Stimulated activated naive B cell treated with anti-CD40 and anti-IgM and Interleukin-4, amounts not matched to agents 10 μg/mL and 1 μg/mL and 100 μg/mL, for 72 hours (primary cell): ENCODE measurements at regions not wholly inside any gene's neighbourhood (a gene's known extent, or its start where the extent isn't known, plus 50 kb on each side); places are given as distances from the start of the nearest gene placed in this dataset.

Experiments used
- ATAC-seq, 2 donors: fragments of 150-1000 bp; cut with Tn5 transposase; replicated peaks; 2 replicates each; pipeline ENCODE4 v1.10.0; 2021; ENCODE audit warnings: moderate library complexity in 1 of 2
- DNase-seq: peaks from one replicate; pipeline ENCODE4 v3.0.0; 2021
- H3K27ac Mint-ChIP-seq: one replicate; pipeline ENCODE4 v1.8.0; 2022; ENCODE audit warnings: mild to moderate bottlenecking, mixed read lengths
- H3K27me3 Mint-ChIP-seq, 2 donors: one replicate each; pipeline ENCODE4 v1.8.0; 2022; ENCODE audit warnings: mixed read lengths in 2 of 2
- H3K36me3 Mint-ChIP-seq, 2 donors: one replicate each; pipeline ENCODE4 v1.8.0; 2022; ENCODE audit warnings: mixed read lengths in 2 of 2, mild to moderate bottlenecking in 1 of 2
- H3K4me1 Mint-ChIP-seq, 2 donors: one replicate each; pipeline ENCODE4 v1.8.0; 2022; ENCODE audit warnings: mixed read lengths in 2 of 2, mild to moderate bottlenecking in 1 of 2
- H3K4me3 Mint-ChIP-seq, 2 donors: one replicate each; pipeline ENCODE4 v1.8.0; 2022; ENCODE audit warnings: mild to moderate bottlenecking in 2 of 2, mixed read lengths in 2 of 2, moderate library complexity in 1 of 2
- H3K9me3 Mint-ChIP-seq, 2 donors: one replicate each; pipeline ENCODE4 v1.8.0; 2022; ENCODE audit warnings: mixed read lengths in 2 of 2, mild to moderate bottlenecking in 1 of 2

GRCh38 chr12:102622618-102623017 lies 142.3 kb upstream of the IGF1 start:
- Mint-ChIP-seq H3K36me3 (no peaks in the 10 kb centered on the region), H3K27ac (no peak overlapping the region), H3K27me3 (peaks cover 0 to 10% of the 10 kb centered on the region in 2 donors), H3K4me3 (no peak overlapping the region), H3K4me1 (no peaks in the 10 kb centered on the region), H3K9me3 (peaks cover 5 to 8% of the 10 kb centered on the region in 2 donors)
- ATAC-seq, result no peak
- no peak for DNase-seq

- Mint-ChIP-seq H3K36me3 (no peaks in the 10 kb centered on the region), H3K9me3 (no peaks in the 10 kb centered on the region), H3K4me1 (no peaks in the 10 kb centered on the region), H3K27ac (no peak overlapping the region), H3K27me3 (peaks cover 0 to 6% of the 10 kb centered on the region in 2 donors), H3K4me3 (no peak overlapping the region)
- ATAC-seq, result no peak
- DNase-seq, result no peak
Measured at GRCh38 chr12:102618197-102618877, 138.0 kb upstream of the IGF1 start.

GRCh38 chr12:102616692-102617091 lies 136.3 kb upstream of the IGF1 start:
- no peaks in the 10 kb centered on the region for H3K9me3 Mint-ChIP-seq
- H3K4me3 Mint-ChIP-seq, result no peak overlapping the region
- DNase-seq (no peak), ATAC-seq (no peak)
- no peaks in the 10 kb centered on the region for H3K36me3 Mint-ChIP-seq
- H3K4me1 Mint-ChIP-seq, result no peaks in the 10 kb centered on the region
- no peaks in the 10 kb centered on the region for H3K27me3 Mint-ChIP-seq
- H3K27ac Mint-ChIP-seq, result no peak overlapping the region

- Mint-ChIP-seq H3K9me3 (peaks cover 1 to 11% of the 10 kb centered on the region in 2 donors), H3K36me3 (no peaks in the 10 kb centered on the region), H3K4me3 (no peak overlapping the region), H3K4me1 (no peaks in the 10 kb centered on the region), H3K27ac (no peak overlapping the region), H3K27me3 (peaks cover 0 to 5% of the 10 kb centered on the region in 2 donors)
- ATAC-seq (no peak), DNase-seq (no peak)
Measured at GRCh38 chr12:102611995-102612394, 131.6 kb upstream of the IGF1 start.

GRCh38 chr12:102609996-102610395 lies 129.6 kb upstream of the IGF1 start:
- ATAC-seq, result no peak
- Mint-ChIP-seq H3K27me3 (peaks cover 0 to 5% of the 10 kb centered on the region in 2 donors), H3K27ac (no peak overlapping the region), H3K4me1 (no peaks in the 10 kb centered on the region), H3K9me3 (peaks cover 1 to 19% of the 10 kb centered on the region in 2 donors), H3K36me3 (no peaks in the 10 kb centered on the region), H3K4me3 (no peak overlapping the region)
- DNase-seq, result no peak

GRCh38 chr12:102603021-102603420 lies 122.7 kb upstream of the IGF1 start:
- Mint-ChIP-seq H3K4me1 (no peaks in the 10 kb centered on the region), H3K9me3 (peaks cover 1 to 17% of the 10 kb centered on the region in 2 donors), H3K36me3 (no peaks in the 10 kb centered on the region), H3K27me3 (peaks cover 0 to 5% of the 10 kb centered on the region in 2 donors), H3K27ac (no peak overlapping the region), H3K4me3 (no peak overlapping the region)
- ATAC-seq (peak; percentile 31 to 49), DNase-seq (no peak)

GRCh38 chr12:102602521-102602920 lies 122.2 kb upstream of the IGF1 start:
- Mint-ChIP-seq H3K9me3 (peaks cover under 1 to 13% of the 10 kb centered on the region in 2 donors), H3K27ac (no peak overlapping the region), H3K36me3 (no peaks in the 10 kb centered on the region), H3K27me3 (peaks cover 0 to under 1% of the 10 kb centered on the region in 2 donors), H3K4me3 (no peak overlapping the region), H3K4me1 (no peaks in the 10 kb centered on the region)
- no peak for DNase-seq
- ATAC-seq, result no peak

- DNase-seq (no peak), ATAC-seq (no peak)
- Mint-ChIP-seq H3K4me3 (no peak overlapping the region), H3K4me1 (no peaks in the 10 kb centered on the region), H3K36me3 (no peaks in the 10 kb centered on the region), H3K27me3 (peaks cover 3 to 6% of the 10 kb centered on the region in 2 donors), H3K27ac (no peak overlapping the region), H3K9me3 (peaks cover 0 to 6% of the 10 kb centered on the region in 2 donors)
Measured at GRCh38 chr12:102601621-102602020, 121.3 kb upstream of the IGF1 start.

GRCh38 chr12:102596687-102597086 lies 116.3 kb upstream of the IGF1 start:
- H3K36me3 Mint-ChIP-seq, result no peaks in the 10 kb centered on the region
- H3K9me3 Mint-ChIP-seq, result no peaks in the 10 kb centered on the region
- ATAC-seq, result no peak
- H3K4me3 Mint-ChIP-seq, result no peak overlapping the region
- peaks cover 3 to 14% of the 10 kb centered on the region in 2 donors for H3K27me3 Mint-ChIP-seq
- no peaks in the 10 kb centered on the region for H3K4me1 Mint-ChIP-seq
- no peak for DNase-seq
- no peak overlapping the region for H3K27ac Mint-ChIP-seq

- H3K9me3 Mint-ChIP-seq, result no peaks in the 10 kb centered on the region
- H3K4me3 Mint-ChIP-seq, result no peak overlapping the region
- DNase-seq (no peak), ATAC-seq (no peak)
- no peak overlapping the region for H3K27ac Mint-ChIP-seq
- no peaks in the 10 kb centered on the region for H3K36me3 Mint-ChIP-seq
- H3K4me1 Mint-ChIP-seq, result no peaks in the 10 kb centered on the region
- peaks cover 3 to 14% of the 10 kb centered on the region in 2 donors for H3K27me3 Mint-ChIP-seq
Measured at GRCh38 chr12:102596031-102596430, 115.7 kb upstream of the IGF1 start.

- H3K4me1 Mint-ChIP-seq, result no peaks in the 10 kb centered on the region
- ATAC-seq, result no peak
- H3K27ac Mint-ChIP-seq, result no peak overlapping the region
- H3K4me3 Mint-ChIP-seq, result no peak overlapping the region
- no peaks in the 10 kb centered on the region for H3K36me3 Mint-ChIP-seq
- DNase-seq, result no peak
- no peaks in the 10 kb centered on the region for H3K9me3 Mint-ChIP-seq
- H3K27me3 Mint-ChIP-seq, result peaks cover 3 to 14% of the 10 kb centered on the region in 2 donors
Measured at GRCh38 chr12:102595315-102595714, 115.0 kb upstream of the IGF1 start.

GRCh38 chr12:102593134-102593533 lies 112.8 kb upstream of the IGF1 start:
- peaks cover 3 to 14% of the 10 kb centered on the region in 2 donors for H3K27me3 Mint-ChIP-seq
- ATAC-seq (no peak), DNase-seq (no peak)
- no peaks in the 10 kb centered on the region for H3K9me3 Mint-ChIP-seq
- H3K27ac Mint-ChIP-seq, result no peak overlapping the region
- H3K36me3 Mint-ChIP-seq, result no peaks in the 10 kb centered on the region
- no peaks in the 10 kb centered on the region for H3K4me1 Mint-ChIP-seq
- H3K4me3 Mint-ChIP-seq, result no peak overlapping the region

GRCh38 chr12:102592134-102592533 lies 111.8 kb upstream of the IGF1 start:
- ATAC-seq (no peak), DNase-seq (no peak)
- H3K36me3 Mint-ChIP-seq, result no peaks in the 10 kb centered on the region
- no peaks in the 10 kb centered on the region for H3K9me3 Mint-ChIP-seq
- no peak overlapping the region for H3K27ac Mint-ChIP-seq
- H3K4me1 Mint-ChIP-seq, result no peaks in the 10 kb centered on the region
- peaks cover 3 to 12% of the 10 kb centered on the region in 2 donors for H3K27me3 Mint-ChIP-seq
- no peak overlapping the region for H3K4me3 Mint-ChIP-seq

GRCh38 chr12:102573237-102573636 lies 92.9 kb upstream of the IGF1 start:
- H3K9me3 Mint-ChIP-seq, result no peaks in the 10 kb centered on the region
- ATAC-seq (no peak), DNase-seq (no peak)
- H3K4me1 Mint-ChIP-seq, result no peaks in the 10 kb centered on the region
- H3K36me3 Mint-ChIP-seq, result no peaks in the 10 kb centered on the region
- H3K4me3 Mint-ChIP-seq, result no peak overlapping the region
- peaks cover 5 to 13% of the 10 kb centered on the region in 2 donors for H3K27me3 Mint-ChIP-seq
- no peak overlapping the region for H3K27ac Mint-ChIP-seq

GRCh38 chr12:102571889-102572288 lies 91.5 kb upstream of the IGF1 start:
- Mint-ChIP-seq H3K9me3 (no peaks in the 10 kb centered on the region), H3K27ac (no peak overlapping the region), H3K27me3 (peaks cover 5 to 6% of the 10 kb centered on the region in 2 donors), H3K4me3 (no peak overlapping the region), H3K4me1 (no peaks in the 10 kb centered on the region), H3K36me3 (no peaks in the 10 kb centered on the region)
- DNase-seq (no peak), ATAC-seq (no peak)
